CD14-positive monocyte (primary cell): ENCODE measurements at regions not wholly inside any gene's neighbourhood (a gene's known extent, or its start where the extent isn't known, plus 50 kb on each side); places are given as distances from the start of the nearest gene placed in this dataset.

Source experiments
- DNase-seq, 3 donors: peaks; one replicate each; pipeline ENCODE4 v3.0.0-alpha.2; 2011 to 2022
- H2AFZ ChIP-seq: 2 replicates; pipeline ENCODE4 v1.6.0; 2012; ENCODE audit warnings: mild to moderate bottlenecking, low read depth, low read length, inconsistent platforms; ENCODE audit not compliant: insufficient read depth, poor library complexity, severe bottlenecking
- H3K27ac ChIP-seq, 2 donors: 1 replicate in 1 of 2; 2 replicates in 1 of 2; pipeline ENCODE4 v1.5.1; 2012 to 2013; ENCODE audit warnings: low read length in 2 of 2, control low read depth in 1 of 2, inconsistent platforms in 1 of 2, low read depth in 1 of 2, mild to moderate bottlenecking in 1 of 2
- H3K27me3 ChIP-seq, 2 donors: one replicate each; pipeline versions ENCODE4 v1.6.0 to v1.6.1; 2011 to 2013; ENCODE audit warnings: low read length in 2 of 2; ENCODE audit not compliant: control insufficient read depth in 2 of 2, insufficient read depth in 2 of 2
- H3K36me3 ChIP-seq, 2 donors: replicated peaks in 1 of 2; 1 replicate in 1 of 2; 2 replicates in 1 of 2; pipeline versions ENCODE4 v1.5.1 to v1.6.1; 2012 to 2013; ENCODE audit warnings: low read length in 2 of 2, control low read depth in 1 of 2, inconsistent platforms in 1 of 2, mild to moderate bottlenecking in 1 of 2; ENCODE audit not compliant: insufficient read depth in 2 of 2, control insufficient read depth in 1 of 2
- H3K4me1 ChIP-seq, 2 donors: 1 replicate in 1 of 2; 2 replicates in 1 of 2; pipeline versions ENCODE4 v1.5.1 to v1.6.1; 2012 to 2013; ENCODE audit warnings: low read length in 2 of 2, control low read depth in 1 of 2, inconsistent platforms in 1 of 2, mild to moderate bottlenecking in 1 of 2, moderate library complexity in 1 of 2; ENCODE audit not compliant: insufficient read depth in 2 of 2, control insufficient read depth in 1 of 2
- H3K4me2 ChIP-seq: replicated peaks from 2 replicates; pipeline ENCODE3; 2012; ENCODE audit warnings: low read length, moderate library complexity, mild to moderate bottlenecking; ENCODE audit not compliant: poor library complexity, severe bottlenecking; ENCODE audit errors: extremely low read depth
- H3K4me3 ChIP-seq, 3 experiments: fragments of 200-600 bp in 1 of 3; sonication (generic) in 1 of 3; replicated peaks in 1 of 3; 1 replicate in 2 of 3; 2 replicates in 1 of 3; pipeline ENCODE4 v1.5.1; 2011 to 2013; ENCODE audit warnings: low read length in 3 of 3, mild to moderate bottlenecking in 3 of 3, control low read depth in 2 of 3, low read depth in 2 of 3, inconsistent platforms in 1 of 3, moderate library complexity in 1 of 3
- H3K79me2 ChIP-seq: 2 replicates; pipeline ENCODE4 v1.6.0; 2012; ENCODE audit warnings: mild to moderate bottlenecking, control low read depth, inconsistent platforms, low read length, moderate library complexity; ENCODE audit not compliant: insufficient read depth
- H3K9ac ChIP-seq: 2 replicates; pipeline ENCODE4 v1.6.0; 2017; ENCODE audit warnings: low read length, mild to moderate bottlenecking; ENCODE audit not compliant: insufficient read depth, poor library complexity, severe bottlenecking
- H3K9me3 ChIP-seq, 2 donors: replicated peaks in 1 of 2; 1 replicate in 1 of 2; 2 replicates in 1 of 2; pipeline versions ENCODE4 v1.5.1 to v1.6.1; 2012 to 2013; ENCODE audit warnings: low read length in 2 of 2, control low read depth in 1 of 2; ENCODE audit not compliant: control insufficient read depth in 1 of 2, insufficient read depth in 1 of 2
- H4K20me1 ChIP-seq: 2 replicates; pipeline ENCODE4 v1.6.0; 2012; ENCODE audit warnings: mild to moderate bottlenecking, low read length, control low read depth, moderate library complexity; ENCODE audit not compliant: insufficient read depth
- H3K27ac Mint-ChIP-seq, 7 donors: one replicate each; pipeline ENCODE4 v1.8.0; 2020; ENCODE audit warnings: mild to moderate bottlenecking in 7 of 7, mixed read lengths in 7 of 7, moderate library complexity in 6 of 7, inconsistent platforms in 2 of 7
- H3K27me3 Mint-ChIP-seq, 3 donors: one replicate each; pipeline ENCODE4 v1.8.0; 2021 to 2022; ENCODE audit warnings: low read depth in 3 of 3, mild to moderate bottlenecking in 3 of 3, mixed read lengths in 3 of 3, moderate library complexity in 3 of 3, inconsistent platforms in 1 of 3
- H3K36me3 Mint-ChIP-seq, 2 donors: one replicate each; pipeline ENCODE4 v1.8.0; 2020; ENCODE audit warnings: mixed read lengths in 2 of 2, inconsistent platforms in 1 of 2, mild to moderate bottlenecking in 1 of 2
- H3K4me1 Mint-ChIP-seq: one replicate; pipeline ENCODE4 v1.8.0; 2020; ENCODE audit warnings: mild to moderate bottlenecking, mixed read lengths
- H3K4me3 Mint-ChIP-seq, 2 donors: one replicate each; pipeline ENCODE4 v1.8.0; 2020; ENCODE audit warnings: mild to moderate bottlenecking in 2 of 2, mixed read lengths in 2 of 2, moderate library complexity in 1 of 2
- H3K9me3 Mint-ChIP-seq, 7 donors: one replicate each; pipeline ENCODE4 v1.8.0; 2020 to 2022; ENCODE audit warnings: mixed read lengths in 7 of 7, mild to moderate bottlenecking in 6 of 7, moderate library complexity in 6 of 7, inconsistent platforms in 2 of 7
- CTCF ChIP-seq: fragments of 200-600 bp; IDR thresholded peaks from one replicate; pipeline ENCODE4 v1.8.0; 2022; ENCODE audit warnings: antibody characterized with exemption, mild to moderate bottlenecking
- WGBS: methylation state at CpG from one replicate; pipeline ENCODE4 v1.1.5; 2013; ENCODE audit warnings: missing lambda C conversion rate; ENCODE audit not compliant: insufficient coverage; 5-methylcytosine and 5-hydroxymethylcytosine counted together
- intact Hi-C, 2 donors: fragments of 100-400 bp; cut with micrococcal nuclease; formaldehyde crosslinking; loops; one replicate each; pipeline versions ENCODE4 v1.15.0 to v1.15.1; 2023

GRCh38 chr7:91661727-91662126 is 218.8 kb downstream of the MTERF1 start:
- no peaks in the 10 kb centered on the region for H3K4me1 Mint-ChIP-seq
- H3K36me3 Mint-ChIP-seq: no peaks in the 10 kb centered on the region
- H3K27ac ChIP-seq: no peak overlapping the region
- H3K9ac ChIP-seq: no peak overlapping the region
- no peak overlapping the region for H3K4me3 ChIP-seq
- no peaks in the 10 kb centered on the region for H3K36me3 ChIP-seq
- intact Hi-C loops: no loop called here
- peaks cover 0 to 2% of the 10 kb centered on the region in 2 donors for H3K9me3 ChIP-seq
- no peaks in the 10 kb centered on the region for H3K27me3 Mint-ChIP-seq
- no peak for DNase-seq
- no peak for TF ChIP-seq CTCF
- no peak overlapping the region for H3K4me2 ChIP-seq
- H4K20me1 ChIP-seq: no peaks in the 10 kb centered on the region
- no peaks in the 10 kb centered on the region for H3K79me2 ChIP-seq
- peaks cover 0 to 5% (median 3%) of the 10 kb centered on the region in 7 donors for H3K9me3 Mint-ChIP-seq
- no peaks in the 10 kb centered on the region for H3K4me1 ChIP-seq
- H3K27ac Mint-ChIP-seq: no peak overlapping the region
- WGBS: no CpG with 5 or more reads among the region's 4 CpGs
- no peak overlapping the region for H3K4me3 Mint-ChIP-seq
- H2AFZ ChIP-seq: no peak overlapping the region
- H3K27me3 ChIP-seq: no peaks in the 10 kb centered on the region

- no peak for TF ChIP-seq CTCF
- no peak overlapping the region for H3K27ac Mint-ChIP-seq
- Histone ChIP-seq H3K9me3 (peaks cover 0 to 3% of the 10 kb centered on the region in 2 donors), H3K27ac (no peak overlapping the region), H3K4me2 (no peak overlapping the region), H4K20me1 (no peaks in the 10 kb centered on the region), H3K27me3 (no peaks in the 10 kb centered on the region), H3K4me3 (no peak overlapping the region), H3K9ac (no peak overlapping the region), H3K4me1 (no peaks in the 10 kb centered on the region), H3K79me2 (no peaks in the 10 kb centered on the region), H3K36me3 (no peaks in the 10 kb centered on the region), H2AFZ (no peak overlapping the region)
- H3K4me3 Mint-ChIP-seq: no peak overlapping the region
- no peak for DNase-seq
- intact Hi-C loops: no loop called here
- peaks cover 0 to 1% (median 0%) of the 10 kb centered on the region in 3 donors for H3K27me3 Mint-ChIP-seq
- H3K36me3 Mint-ChIP-seq: no peaks in the 10 kb centered on the region
- H3K4me1 Mint-ChIP-seq: no peaks in the 10 kb centered on the region
- H3K9me3 Mint-ChIP-seq: peaks cover 0 to 7% (median 3%) of the 10 kb centered on the region in 7 donors
Measured at GRCh38 chr7:91668217-91668616, 212.3 kb downstream of the MTERF1 start.
